ENCODE measurements at regions not wholly inside any gene's neighbourhood (a gene's known extent, or its start where the extent isn't known, plus 50 kb on each side); places are given as distances from the start of the nearest gene placed in this dataset.
A peak's percentile ranks its signal among the peaks of the same experiment; 100 is the strongest.

DNA sequence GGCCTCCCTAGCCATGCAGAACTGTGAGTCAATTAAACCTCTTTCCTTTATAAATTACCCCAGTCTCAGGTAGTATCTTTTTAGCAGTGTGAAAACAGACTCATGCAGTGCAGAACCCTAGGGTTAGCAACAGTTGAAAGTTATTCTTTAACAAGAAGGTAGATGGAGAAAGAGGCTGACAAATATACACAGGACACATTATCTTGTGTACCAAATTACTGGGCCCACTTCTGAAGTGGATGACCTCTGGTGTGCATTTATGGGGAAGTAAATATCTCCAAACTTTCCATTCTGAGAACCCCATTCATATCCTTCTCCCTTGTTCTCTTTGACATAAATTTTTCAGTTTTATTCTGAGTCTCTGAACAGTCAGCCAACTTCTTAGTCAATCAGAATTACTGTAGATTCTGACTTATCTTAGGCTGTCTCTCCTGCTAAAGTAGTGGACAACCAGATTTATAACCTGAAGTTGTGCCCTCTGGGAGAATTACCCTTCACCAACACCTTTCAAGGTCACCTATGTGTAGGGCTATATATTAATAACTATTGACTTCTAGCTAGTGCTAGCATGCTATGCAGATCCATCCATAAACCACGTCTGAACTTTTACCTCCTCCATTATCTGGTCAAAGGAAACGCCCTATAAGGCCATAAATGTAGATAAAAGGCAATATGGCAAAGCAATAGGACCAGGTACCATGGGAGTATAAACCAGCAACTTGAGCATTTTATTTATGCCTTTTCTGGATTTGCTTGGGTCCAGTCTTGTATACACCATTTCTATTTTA lies 72.5 kb upstream of the TAB3 start:
- in situ Hi-C loops (cut with HindIII; ENCODE audit: low pct_unique_long_range_greater_than_20kb, low sequenced_read_pairs) = no loop called here
- no peak for DNase-seq (ENCODE audit: low read depth)

GRCh38 chrX:30957753-30958152 lies 68.7 kb upstream of the TAB3 start:
- in situ Hi-C loops (cut with HindIII; ENCODE audit: low pct_unique_long_range_greater_than_20kb, low sequenced_read_pairs) = no loop called here

GRCh38 chrX:30955687-30956086 lies 66.6 kb upstream of the TAB3 start:
- in situ Hi-C loops (cut with HindIII; ENCODE audit: low pct_unique_long_range_greater_than_20kb, low sequenced_read_pairs) = no loop called here

More at GRCh38 chrX:30957753-30958152, 68.7 kb upstream of the TAB3 start:
- peak; percentile 79 for DNase-seq (ENCODE audit: low read depth)

GRCh38 chrX:30951003-30951402 lies 61.9 kb upstream of the TAB3 start:
- DNase-seq (ENCODE audit: low read depth) = no peak
- in situ Hi-C loops (cut with HindIII; ENCODE audit: low pct_unique_long_range_greater_than_20kb, low sequenced_read_pairs) = no loop called here

More at GRCh38 chrX:30955687-30956086, 66.6 kb upstream of the TAB3 start:
- DNase-seq (ENCODE audit: low read depth) = no peak

DNA sequence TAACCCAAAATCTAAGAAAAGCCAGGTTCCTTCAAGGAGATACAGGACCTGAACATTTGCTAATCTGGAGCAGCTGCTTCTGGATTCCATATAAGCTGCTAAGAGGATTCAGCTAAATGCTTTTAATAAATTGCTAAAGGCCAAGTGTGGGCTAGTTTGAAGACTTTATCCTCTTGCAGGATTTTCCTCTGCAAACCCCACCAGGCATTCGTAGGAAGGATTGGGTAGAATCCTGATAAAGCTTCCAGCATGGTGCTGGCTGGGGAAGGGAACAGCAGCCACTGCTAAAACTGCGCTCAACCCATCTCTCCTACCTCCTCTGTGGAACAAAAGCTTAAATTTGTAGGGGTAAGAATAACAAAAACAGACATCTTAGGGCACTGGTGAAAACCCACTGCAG lies 61.3 kb upstream of the TAB3 start:
- in situ Hi-C loops (cut with HindIII; ENCODE audit: low pct_unique_long_range_greater_than_20kb, low sequenced_read_pairs) = no loop called here
- DNase-seq (ENCODE audit: low read depth) = no peak

GRCh38 chrX:30949554-30949953 lies 60.5 kb upstream of the TAB3 start:
- DNase-seq (ENCODE audit: low read depth) = no peak
- in situ Hi-C loops (cut with HindIII; ENCODE audit: low pct_unique_long_range_greater_than_20kb, low sequenced_read_pairs) = no loop called here

DNA sequence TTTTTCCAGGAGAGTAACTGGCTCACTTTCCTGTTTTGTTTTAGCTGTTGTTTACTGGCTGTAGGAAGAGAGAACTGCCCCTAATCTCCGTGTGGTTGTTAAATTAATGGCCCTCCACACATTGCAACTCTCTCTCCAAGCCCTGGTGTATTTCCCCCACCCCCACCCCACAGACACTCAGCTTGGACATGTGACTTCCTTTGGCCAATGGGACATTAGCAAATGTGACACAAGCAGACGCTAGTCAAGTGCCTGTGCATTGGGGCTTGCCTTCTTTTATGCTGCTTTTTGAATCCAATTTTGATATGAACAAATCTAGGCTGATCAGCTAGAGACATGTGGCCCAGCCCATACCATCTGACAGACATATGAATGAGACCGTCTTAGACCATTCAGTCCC lies 59.6 kb upstream of the TAB3 start:
- in situ Hi-C loops (cut with HindIII; ENCODE audit: low pct_unique_long_range_greater_than_20kb, low sequenced_read_pairs) = no loop called here
- no peak for DNase-seq (ENCODE audit: low read depth)

DNA sequence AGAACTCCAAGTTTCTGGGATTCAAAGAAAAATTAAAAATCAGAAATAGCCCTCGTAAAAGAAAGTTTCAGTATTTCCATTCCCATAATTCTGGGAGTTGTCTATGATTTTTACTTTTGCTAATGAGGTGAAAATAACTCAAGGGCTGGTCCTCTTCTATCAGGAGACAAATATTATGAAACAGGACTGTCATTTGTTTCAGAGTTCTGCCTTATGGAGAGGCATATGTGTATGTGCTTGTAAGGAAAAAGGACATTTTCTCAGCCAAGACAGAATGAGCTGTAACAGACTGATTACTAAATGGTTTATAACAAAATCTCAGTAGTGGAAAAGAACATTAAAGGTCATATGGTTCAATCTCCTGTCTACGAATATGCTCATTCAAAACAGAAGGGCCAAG lies 59.0 kb upstream of the TAB3 start:
- no peak for DNase-seq (ENCODE audit: low read depth)
- in situ Hi-C loops (cut with HindIII; ENCODE audit: low pct_unique_long_range_greater_than_20kb, low sequenced_read_pairs) = no loop called here

- in situ Hi-C loops (cut with HindIII; ENCODE audit: low pct_unique_long_range_greater_than_20kb, low sequenced_read_pairs) = no loop called here
- no peak for DNase-seq (ENCODE audit: low read depth)
Measured at GRCh38 chrX:30943984-30944383, 54.9 kb upstream of the TAB3 start.

GRCh38 chrX:30941898-30942297 lies 52.8 kb upstream of the TAB3 start:
- no peak for DNase-seq (ENCODE audit: low read depth)
- in situ Hi-C loops (cut with HindIII; ENCODE audit: low pct_unique_long_range_greater_than_20kb, low sequenced_read_pairs) = no loop called here

DNA sequence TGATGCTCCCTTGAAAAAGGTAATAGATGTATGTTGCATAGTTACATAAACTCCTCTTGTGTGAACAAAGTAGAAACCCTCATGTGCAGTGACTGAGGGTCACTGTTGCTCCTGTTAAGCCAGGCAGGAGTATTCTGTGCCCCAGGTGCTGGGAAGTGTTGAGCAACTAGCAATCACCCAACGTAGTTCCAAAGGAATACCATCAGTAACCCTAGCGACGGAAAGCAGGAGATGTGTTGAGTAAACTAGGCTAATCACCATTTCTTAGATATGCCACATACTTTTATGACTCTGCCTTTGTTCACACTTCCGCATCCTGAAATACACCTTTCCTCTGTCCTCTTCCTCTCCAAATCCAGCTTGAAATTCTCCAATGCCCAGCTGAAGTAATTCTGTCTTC lies 50.9 kb upstream of the TAB3 start:
- no peak for DNase-seq (ENCODE audit: low read depth)
- in situ Hi-C loops (cut with HindIII; ENCODE audit: low pct_unique_long_range_greater_than_20kb, low sequenced_read_pairs) = no loop called here

Data from Caki2 (cell line).